Smooth muscle cell (in vitro differentiated cells): ENCODE measurements at regions not wholly inside any gene's neighbourhood (a gene's known extent, or its start where the extent isn't known, plus 50 kb on each side); places are given as distances from the start of the nearest gene placed in this dataset.
A peak's percentile ranks its signal among the peaks of the same experiment; 100 is the strongest.

Experiments
- DNase-seq: peaks from one replicate; lab custom pipeline; 2025; ENCODE audit not compliant: unreplicated experiment; lab: John Stamatoyannopoulos, UW
- H2AFZ ChIP-seq: fragments of 200-600 bp; sonication (generic); 2 replicates; pipeline ENCODE4 v1.6.0; 2016; ENCODE audit warnings: antibody characterized with exemption, low read depth, mild to moderate bottlenecking
- H3F3A ChIP-seq: fragments of 200-600 bp; sonication (generic); 2 replicates; pipeline ENCODE4 v1.6.0; 2017; ENCODE audit warnings: antibody characterized with exemption, low read depth
- H3K27ac ChIP-seq: fragments of 200-600 bp; sonication (generic); 2 replicates; pipeline ENCODE4 v1.5.1; 2016; ENCODE audit warnings: low read depth, mild to moderate bottlenecking
- H3K27me3 ChIP-seq: fragments of 200-600 bp; sonication (generic); 2 replicates; pipeline ENCODE4 v1.6.1; 2016; ENCODE audit warnings: low read depth, mild to moderate bottlenecking
- H3K36me3 ChIP-seq: fragments of 200-600 bp; sonication (generic); 2 replicates; pipeline ENCODE4 v1.5.1; 2016; ENCODE audit warnings: low read depth
- H3K4me1 ChIP-seq: fragments of 200-600 bp; sonication (generic); 2 replicates; pipeline ENCODE4 v1.5.1; 2016; ENCODE audit warnings: low read depth
- H3K4me2 ChIP-seq: fragments of 200-600 bp; sonication (generic); 2 replicates; pipeline ENCODE4 v1.6.0; 2016; ENCODE audit warnings: mild to moderate bottlenecking
- H3K4me3 ChIP-seq: fragments of 200-600 bp; sonication (generic); 2 replicates; pipeline ENCODE4 v1.5.1; 2016; ENCODE audit warnings: mild to moderate bottlenecking
- H3K79me2 ChIP-seq: fragments of 200-600 bp; sonication (generic); 2 replicates; pipeline ENCODE4 v1.6.0; 2016; ENCODE audit warnings: low read depth, mild to moderate bottlenecking
- H3K9ac ChIP-seq: fragments of 200-600 bp; sonication (generic); 2 replicates; pipeline ENCODE4 v1.6.0; 2016; ENCODE audit warnings: low read depth
- H3K9me3 ChIP-seq: fragments of 200-600 bp; sonication (generic); replicated peaks from 2 replicates; pipeline ENCODE4 v1.5.1; 2016; ENCODE audit warnings: low read depth
- H4K20me1 ChIP-seq: fragments of 200-600 bp; sonication (generic); 2 replicates; pipeline ENCODE4 v1.6.0; 2016; ENCODE audit warnings: low read depth
- WGBS: methylation state at CpG from one replicate; pipeline ENCODE4 v1.1.7; 2016; ENCODE audit warnings: low lambda C conversion rate; 5-methylcytosine and 5-hydroxymethylcytosine counted together
- TF ChIP-seq, protein P1 (sequence below): fragments of 200-600 bp; sonication (generic); IDR thresholded peaks from 2 replicates; pipeline ENCODE4 v1.5.1; 2017; ENCODE audit warnings: borderline replicate concordance, mild to moderate bottlenecking, antibody characterized with exemption; ENCODE audit not compliant: insufficient read depth, poor library complexity, severe bottlenecking

DNA sequence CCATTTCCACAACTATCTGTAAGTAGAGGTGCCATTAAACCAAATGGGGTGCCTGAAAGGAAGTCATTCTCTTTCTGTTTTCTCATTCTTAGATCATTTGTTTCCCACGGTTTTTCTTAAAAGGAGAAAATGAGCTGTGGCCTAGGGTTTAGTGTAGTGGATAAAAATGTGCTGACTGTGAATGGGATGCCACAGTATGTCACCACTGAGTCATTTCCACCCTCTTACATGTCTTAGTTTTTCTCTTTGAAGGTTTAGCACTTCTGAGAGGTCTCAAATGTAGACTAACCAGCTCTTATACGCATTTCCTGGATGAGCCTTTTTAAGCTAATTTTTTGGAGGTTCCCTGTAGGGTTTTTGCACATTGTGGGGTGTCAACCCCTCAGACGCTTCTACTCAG, 244.5 kb upstream of the SPANXN1 start:
- Histone ChIP-seq H3K9me3 (no peaks in the 10 kb centered on the region), H4K20me1 (no peaks in the 10 kb centered on the region), H3K36me3 (no peaks in the 10 kb centered on the region), H3K27ac (peak overlapping the region; percentile 98), H3K27me3 (no peaks in the 10 kb centered on the region), H3K79me2 (no peaks in the 10 kb centered on the region), H2AFZ (no peak overlapping the region), H3K4me3 (no peak overlapping the region), H3F3A (no peaks in the 10 kb centered on the region), H3K9ac (peak overlapping the region; percentile 76), H3K4me2 (peak overlapping the region; percentile 36), H3K4me1 (no peaks in the 10 kb centered on the region)
- DNase-seq, result no peak
- 32% methylated on average over 3 of the region's 3 CpGs for WGBS
- TF ChIP-seq, protein P1, sequence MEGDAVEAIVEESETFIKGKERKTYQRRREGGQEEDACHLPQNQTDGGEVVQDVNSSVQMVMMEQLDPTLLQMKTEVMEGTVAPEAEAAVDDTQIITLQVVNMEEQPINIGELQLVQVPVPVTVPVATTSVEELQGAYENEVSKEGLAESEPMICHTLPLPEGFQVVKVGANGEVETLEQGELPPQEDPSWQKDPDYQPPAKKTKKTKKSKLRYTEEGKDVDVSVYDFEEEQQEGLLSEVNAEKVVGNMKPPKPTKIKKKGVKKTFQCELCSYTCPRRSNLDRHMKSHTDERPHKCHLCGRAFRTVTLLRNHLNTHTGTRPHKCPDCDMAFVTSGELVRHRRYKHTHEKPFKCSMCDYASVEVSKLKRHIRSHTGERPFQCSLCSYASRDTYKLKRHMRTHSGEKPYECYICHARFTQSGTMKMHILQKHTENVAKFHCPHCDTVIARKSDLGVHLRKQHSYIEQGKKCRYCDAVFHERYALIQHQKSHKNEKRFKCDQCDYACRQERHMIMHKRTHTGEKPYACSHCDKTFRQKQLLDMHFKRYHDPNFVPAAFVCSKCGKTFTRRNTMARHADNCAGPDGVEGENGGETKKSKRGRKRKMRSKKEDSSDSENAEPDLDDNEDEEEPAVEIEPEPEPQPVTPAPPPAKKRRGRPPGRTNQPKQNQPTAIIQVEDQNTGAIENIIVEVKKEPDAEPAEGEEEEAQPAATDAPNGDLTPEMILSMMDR, result no peak

GRCh38 chrX:145003443-145003842, 243.9 kb upstream of the SPANXN1 start:
- TF ChIP-seq, protein P1, result no peak
- Histone ChIP-seq H3K4me2 (peak overlapping the region; percentile 35), H3K27ac (peak overlapping the region; percentile 98), H3K9me3 (no peaks in the 10 kb centered on the region), H3K36me3 (no peaks in the 10 kb centered on the region), H3K4me1 (no peaks in the 10 kb centered on the region), H3K27me3 (no peaks in the 10 kb centered on the region), H4K20me1 (no peaks in the 10 kb centered on the region), H3K9ac (peak overlapping the region; percentile 76), H2AFZ (no peak overlapping the region), H3K4me3 (no peak overlapping the region), H3F3A (no peaks in the 10 kb centered on the region), H3K79me2 (no peaks in the 10 kb centered on the region)
- no peak for DNase-seq

GRCh38 chrX:145041486-145041885, 205.8 kb upstream of the SPANXN1 start:
- Histone ChIP-seq H4K20me1 (no peaks in the 10 kb centered on the region), H3K36me3 (no peaks in the 10 kb centered on the region), H3F3A (no peaks in the 10 kb centered on the region), H2AFZ (no peak overlapping the region), H3K9ac (no peak overlapping the region), H3K9me3 (no peaks in the 10 kb centered on the region), H3K4me2 (no peak overlapping the region), H3K4me3 (no peak overlapping the region), H3K27ac (no peak overlapping the region), H3K27me3 (no peaks in the 10 kb centered on the region), H3K79me2 (no peaks in the 10 kb centered on the region), H3K4me1 (no peaks in the 10 kb centered on the region)
- TF ChIP-seq, protein P1, result no peak
- DNase-seq, result no peak
- 68% methylated on average over 7 of the region's 7 CpGs for WGBS

- no peak overlapping the region for H2AFZ ChIP-seq
- no peaks in the 10 kb centered on the region for H3K79me2 ChIP-seq
- no peaks in the 10 kb centered on the region for H3K27me3 ChIP-seq
- no peak overlapping the region for H3K4me2 ChIP-seq
- H4K20me1 ChIP-seq, result no peaks in the 10 kb centered on the region
- no peaks in the 10 kb centered on the region for H3F3A ChIP-seq
- peak overlapping the region; percentile 7 for H3K27ac ChIP-seq
- no peak overlapping the region for H3K9ac ChIP-seq
- 71% methylated on average over 3 of the region's 3 CpGs for WGBS
- no peak overlapping the region for H3K4me3 ChIP-seq
- H3K36me3 ChIP-seq, result no peaks in the 10 kb centered on the region
- TF ChIP-seq, protein P1, result no peak
- no peaks in the 10 kb centered on the region for H3K4me1 ChIP-seq
- H3K9me3 ChIP-seq, result no peaks in the 10 kb centered on the region
- DNase-seq, result no peak
Observed at GRCh38 chrX:145068450-145068849, 178.9 kb upstream of the SPANXN1 start.
